Activated T-helper 1 cell treated with Interleukin-2 at 50 U/mL for 16 hours (primary cell): ENCODE measurements at regions not wholly inside any gene's neighbourhood (a gene's known extent, or its start where the extent isn't known, plus 50 kb on each side); places are given as distances from the start of the nearest gene placed in this dataset.

ENCODE experiments used
- DNase-seq: peaks from one replicate; pipeline ENCODE4 v3.0.0-alpha.2; 2020; ENCODE audit warnings: low read depth

- DNase-seq = no peak
These were observed 159.8 kb downstream of the OR13H1 start for GRCh38 chrX:131703646-131704045.

- DNase-seq = peak; percentile 72
These were observed 160.3 kb downstream of the OR13H1 start for GRCh38 chrX:131704136-131704695.

GRCh38 chrX:131709553-131709952 is 165.7 kb downstream of the OR13H1 start:
- DNase-seq = no peak

GRCh38 chrX:131711478-131711867 is 167.6 kb downstream of the OR13H1 start:
- DNase-seq = no peak

GRCh38 chrX:131723646-131724045 is 179.8 kb downstream of the OR13H1 start:
- DNase-seq = no peak

GRCh38 chrX:131724292-131724691 is 180.4 kb downstream of the OR13H1 start:
- no peak for DNase-seq

- DNase-seq = no peak
These were observed 181.3 kb downstream of the OR13H1 start for GRCh38 chrX:131725001-131725654.

GRCh38 chrX:131727778-131728177 is 183.9 kb downstream of the OR13H1 start:
- DNase-seq = no peak

- DNase-seq = peak; percentile 61
These were observed 184.6 kb downstream of the OR13H1 start for GRCh38 chrX:131728295-131729145.

GRCh38 chrX:131729295-131729694 is 185.4 kb downstream of the OR13H1 start:
- peak; percentile 73 for DNase-seq

- DNase-seq = peak; percentile 33
These were observed 190.7 kb downstream of the OR13H1 start for GRCh38 chrX:131734621-131735020.

GRCh38 chrX:131735127-131735526 is 191.3 kb downstream of the OR13H1 start:
- DNase-seq = no peak

- no peak for DNase-seq
These were observed 195.9 kb downstream of the OR13H1 start for GRCh38 chrX:131739823-131740222.

GRCh38 chrX:131741103-131741581 is 197.3 kb downstream of the OR13H1 start:
- DNase-seq = peak; percentile 66

GRCh38 chrX:131745942-131746489 is 202.1 kb downstream of the OR13H1 start:
- no peak for DNase-seq

- peak; percentile 66 for DNase-seq
These were observed 202.7 kb downstream of the OR13H1 start for GRCh38 chrX:131746491-131746968.

GRCh38 chrX:131747173-131747572 is 203.3 kb downstream of the OR13H1 start:
- DNase-seq = peak; percentile 59

- DNase-seq = peak; percentile 53
These were observed 208.8 kb downstream of the OR13H1 start for GRCh38 chrX:131752493-131753198.

GRCh38 chrX:131762802-131763234 is 218.9 kb downstream of the OR13H1 start:
- DNase-seq = no peak

- peak; percentile 62 for DNase-seq
These were observed 219.8 kb downstream of the OR13H1 start for GRCh38 chrX:131763674-131764073.

- no peak for DNase-seq
These were observed 220.3 kb downstream of the OR13H1 start for GRCh38 chrX:131764216-131764615.
